SKM-1 treated with dmso at 0.1 percent for 144 hours (cell line): ENCODE measurements at regions not wholly inside any gene's neighbourhood (a gene's known extent, or its start where the extent isn't known, plus 50 kb on each side); places are given as distances from the start of the nearest gene placed in this dataset.
"Not testable (repeated sequence)": the region's sequence is repeated elsewhere in the genome, so short reads cannot be mapped to it uniquely, and the experiment has no call there.

Experiments used
- DNase-seq: peaks from one replicate; lab custom pipeline; 2025; ENCODE audit not compliant: unreplicated experiment; lab: John Stamatoyannopoulos, UW

- DNase-seq = no peak
These were observed 372.1 kb upstream of the MEX3C start for GRCh38 chr18:51569561-51569960.

GRCh38 chr18:51570071-51570470 is 372.6 kb upstream of the MEX3C start:
- not testable (repeated sequence) for DNase-seq

- not testable (repeated sequence) for DNase-seq
These were observed 376.4 kb upstream of the MEX3C start for GRCh38 chr18:51573886-51574285.

GRCh38 chr18:51575171-51575570 is 377.7 kb upstream of the MEX3C start:
- no peak for DNase-seq

- DNase-seq = no peak
These were observed 381.0 kb upstream of the MEX3C start for GRCh38 chr18:51578406-51578980.

GRCh38 chr18:51580580-51580979 is 383.1 kb upstream of the MEX3C start:
- DNase-seq = no peak

- no peak for DNase-seq
These were observed 385.1 kb upstream of the MEX3C start for GRCh38 chr18:51582551-51582950.

- no peak for DNase-seq
These were observed 391.1 kb upstream of the MEX3C start for GRCh38 chr18:51588616-51589015.

- no peak for DNase-seq
These were observed 396.4 kb upstream of the MEX3C start for GRCh38 chr18:51593931-51594330.

- no peak for DNase-seq
These were observed 405.6 kb upstream of the MEX3C start for GRCh38 chr18:51603111-51603510.

GRCh38 chr18:51603551-51603950 is 406.1 kb upstream of the MEX3C start:
- no peak for DNase-seq

- DNase-seq = no peak
These were observed 413.0 kb upstream of the MEX3C start for GRCh38 chr18:51610481-51610880.

GRCh38 chr18:51611326-51611725 is 413.8 kb upstream of the MEX3C start:
- no peak for DNase-seq

GRCh38 chr18:51614033-51614432 is 416.6 kb upstream of the MEX3C start:
- DNase-seq = no peak

GRCh38 chr18:51614967-51615571 is 417.6 kb upstream of the MEX3C start:
- DNase-seq = no peak

GRCh38 chr18:51617167-51617566 is 419.7 kb upstream of the MEX3C start:
- DNase-seq = no peak

- DNase-seq = no peak
These were observed 420.2 kb upstream of the MEX3C start for GRCh38 chr18:51617572-51618260.

GRCh38 chr18:51619283-51619682 is 421.8 kb upstream of the MEX3C start:
- DNase-seq = no peak

- peak; percentile 14 for DNase-seq
These were observed 423.8 kb upstream of the MEX3C start for GRCh38 chr18:51621113-51621863.

GRCh38 chr18:51621864-51622160 is 424.3 kb upstream of the MEX3C start:
- no peak for DNase-seq

GRCh38 chr18:51622702-51623101 is 425.2 kb upstream of the MEX3C start:
- DNase-seq = no peak

GRCh38 chr18:51623653-51624052 is 426.2 kb upstream of the MEX3C start:
- no peak for DNase-seq
